HepG2 (cell line): ENCODE measurements at regions not wholly inside any gene's neighbourhood (a gene's known extent, or its start where the extent isn't known, plus 50 kb on each side); places are given as distances from the start of the nearest gene placed in this dataset.

Source experiments
- ATAC-seq: fragments of 200-7000 bp; cut with Tn5 transposase; 3 replicates; pipeline ENCODE4 v1.9.1; 2020; ENCODE audit warnings: mild to moderate bottlenecking, moderate library complexity
- BruUV-seq: library from RNA; stranded (reverse); fragments of 400-500 nt; replicated peaks from 2 replicates; lab custom pipeline; 2021; lab: Mats Ljungman, UMichigan
- CTCF ChIA-PET: fragments of 300-600 bp; formaldehyde crosslinking; extraction: SDS; loops from one replicate; lab custom pipeline; 2021; ENCODE audit warnings: low total read pairs, inconsistent platforms, low intra/inter-chr PET ratio; lab: Yijun Ruan, JAX
- POLR2A ChIA-PET: fragments of 350-600 bp; sonication (Branson Sonifier 250); formaldehyde crosslinking; loops from one replicate; lab custom pipeline; 2020; ENCODE audit warnings: antibody characterized with exemption, inconsistent platforms; lab: Yijun Ruan, JAX
- DNase-seq: peaks from one replicate; pipeline ENCODE4 v3.0.0-alpha.2; 2015; ENCODE audit warnings: low spot score
- FAIRE-seq: peaks from 3 replicates; lab custom pipeline; 2011; peaks lifted over from hg19 to GRCh38; lab: Jason Lieb, UNC
- H2AFZ ChIP-seq: one replicate; pipeline ENCODE4 v1.6.1; 2011; ENCODE audit warnings: low read length, inconsistent platforms
- H3K27ac ChIP-seq: fragments of 300-600 bp; 3 replicates; pipeline ENCODE4 v1.8.0; 2011; ENCODE audit warnings: mixed run types, mild to moderate bottlenecking, mixed read lengths, low read length, inconsistent platforms; ENCODE audit not compliant: insufficient read depth; ENCODE audit errors: extremely low read length
- H3K27me3 ChIP-seq, 2 experiments: fragments of 200-600 bp in 1 of 2; 2 replicates in 1 of 2; 3 replicates in 1 of 2; pipeline versions ENCODE4 v1.6.0 to v1.8.0; 2011; ENCODE audit warnings: low read length in 2 of 2, mild to moderate bottlenecking in 2 of 2, moderate library complexity in 2 of 2, inconsistent platforms in 1 of 2; ENCODE audit not compliant: insufficient read depth in 2 of 2, control insufficient read depth in 1 of 2
- H3K36me3 ChIP-seq, 2 experiments: fragments of 200-600 bp in 1 of 2; replicated peaks in 1 of 2; 2 replicates in 1 of 2; 3 replicates in 1 of 2; pipeline versions ENCODE4 v1.5.1 to v1.8.0; 2011; ENCODE audit warnings: low read length in 2 of 2, inconsistent platforms in 1 of 2; ENCODE audit not compliant: insufficient read depth in 2 of 2, control insufficient read depth in 1 of 2
- H3K4me1 ChIP-seq: 2 replicates; pipeline ENCODE4 v1.5.1; 2012; ENCODE audit warnings: low read length, inconsistent platforms; ENCODE audit not compliant: insufficient read depth
- H3K4me2 ChIP-seq: 2 replicates; pipeline ENCODE4 v1.6.0; 2011; ENCODE audit warnings: low read depth, low read length, inconsistent platforms
- H3K4me3 ChIP-seq, 3 experiments: fragments of 200-600 bp in 1 of 3; sonication (generic), shearing (Covaris generic) in 1 of 3; replicated peaks in 1 of 3; 2 replicates each; pipeline ENCODE4 v1.5.1; 2011 to 2016; ENCODE audit warnings: low read length in 3 of 3, inconsistent platforms in 2 of 3, low read depth in 2 of 3, mild to moderate bottlenecking in 2 of 3, control low read depth in 1 of 3, mixed read lengths in 1 of 3; ENCODE audit not compliant: insufficient read depth in 1 of 3
- H3K79me2 ChIP-seq: one replicate; pipeline ENCODE4 v1.6.1; 2011; ENCODE audit warnings: low read length, inconsistent platforms; ENCODE audit not compliant: insufficient read depth
- H3K9ac ChIP-seq: 2 replicates; pipeline ENCODE4 v1.6.0; 2011; ENCODE audit warnings: mild to moderate bottlenecking, low read depth, low read length, inconsistent platforms; ENCODE audit not compliant: insufficient read depth
- H3K9me3 ChIP-seq: 2 replicates; pipeline ENCODE4 v1.5.1; 2012; ENCODE audit warnings: mild to moderate bottlenecking, low read length
- H4K20me1 ChIP-seq: 2 replicates; pipeline ENCODE4 v1.6.0; 2011; ENCODE audit warnings: inconsistent platforms, mild to moderate bottlenecking, low read length, moderate library complexity; ENCODE audit not compliant: insufficient read depth
- ATF7 ChIP-seq, 2 experiments: fragments of 450-650 bp in 1 of 2; sonication (generic) in 1 of 2; formaldehyde crosslinking in 1 of 2; IDR thresholded peaks; 2 replicates each; pipeline versions ENCODE4 v1.4.0 to v1.6.1; 2016 to 2020; ENCODE audit warnings: antibody characterized with exemption in 1 of 2, mild to moderate bottlenecking in 1 of 2, missing genetic modification reagents in 1 of 2
- CREB1 ChIP-seq, 2 experiments: fragments of 450-650 bp in 1 of 2; IDR thresholded peaks; 2 replicates each; pipeline ENCODE4 v1.6.1; 2016 to 2017; ENCODE audit warnings: control low read depth in 1 of 2, mild to moderate bottlenecking in 1 of 2, missing compliant biosample characterization in 1 of 2, missing genetic modification characterization in 1 of 2
- HMGA1 ChIP-seq: sonication (generic); formaldehyde crosslinking; conservative IDR thresholded peaks from 2 replicates; pipeline ENCODE4 v1.4.0; 2020; ENCODE audit warnings: missing genetic modification reagents
- HNRNPUL1 ChIP-seq: fragments of 200-400 bp; formaldehyde crosslinking; IDR thresholded peaks from 2 replicates; pipeline ENCODE4 v1.6.1; 2017; ENCODE audit warnings: low read depth, mild to moderate bottlenecking, low read length, moderate library complexity
- PCBP1 ChIP-seq: fragments of 200-400 bp; formaldehyde crosslinking; IDR thresholded peaks from 2 replicates; pipeline ENCODE4 v1.6.1; 2017; ENCODE audit warnings: mild to moderate bottlenecking, low read depth, low read length, borderline replicate concordance
- ZNF737 ChIP-seq: sonication (generic); formaldehyde crosslinking; IDR thresholded peaks from 2 replicates; pipeline ENCODE4 v1.5.0; 2020; ENCODE audit warnings: missing genetic modification reagents, mild to moderate bottlenecking, borderline replicate concordance
- WGBS: methylation state at CpG from one replicate; pipeline ENCODE4 v1.1.6; 2017; ENCODE audit warnings: low lambda C conversion rate; 5-methylcytosine and 5-hydroxymethylcytosine counted together
- in situ Hi-C: cut with HindIII; loops from 2 replicates; pipeline ENCODE4 v1.10.0; 2017; ENCODE audit warnings: low pct_unique_long_range_greater_than_20kb; ENCODE audit not compliant: extremely low pct_ligation_motif_present
- intact Hi-C: fragments of 100-400 bp; cut with micrococcal nuclease; formaldehyde crosslinking; loops from one replicate; pipeline ENCODE4 v1.10.0; 2022; ENCODE audit not compliant: unreplicated experiment
- TF ChIP-seq, protein P1 (sequence below): sonication (generic); formaldehyde crosslinking; IDR thresholded peaks from 2 replicates; pipeline ENCODE4 v1.4.0; 2020; ENCODE audit warnings: missing genetic modification reagents, borderline replicate concordance
- TF ChIP-seq, protein P2 (sequence below): sonication (generic); formaldehyde crosslinking; IDR thresholded peaks from 2 replicates; pipeline ENCODE4 v1.8.1; 2023; ENCODE audit warnings: mild to moderate bottlenecking, moderate library complexity, missing genetic modification reagents
- TF ChIP-seq, protein P3 (sequence below): sonication (generic); formaldehyde crosslinking; IDR thresholded peaks from 2 replicates; pipeline ENCODE4 v1.4.0; 2020; ENCODE audit warnings: missing genetic modification reagents, borderline replicate concordance
- TF ChIP-seq, protein P4 (sequence below): sonication (generic); formaldehyde crosslinking; IDR thresholded peaks from 2 replicates; pipeline ENCODE4 v1.5.1; 2020; ENCODE audit warnings: mild to moderate bottlenecking, missing genetic modification reagents

DNA sequence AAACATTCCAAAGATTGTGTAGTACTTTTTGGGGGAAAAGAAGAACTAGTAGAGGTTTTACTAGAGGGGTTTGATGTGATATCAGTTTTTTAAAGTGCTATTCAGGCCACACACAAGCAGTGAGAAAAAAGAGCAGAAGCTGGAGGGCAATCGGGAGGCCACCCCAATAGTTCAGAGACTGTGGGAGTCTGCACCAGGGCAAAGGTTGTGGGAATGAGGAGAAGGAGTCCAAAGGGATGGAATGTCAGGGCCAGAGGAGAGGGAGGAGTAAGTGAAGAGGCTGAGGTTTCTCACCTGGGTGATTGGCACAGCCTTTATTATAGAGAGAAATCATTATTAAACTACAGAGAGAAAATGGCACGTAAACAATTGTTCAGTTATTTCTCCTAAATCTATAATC, 134.9 kb upstream of the RAD23B start (continued):
- TF ChIP-seq HNRNPUL1 (no peak), ATF7 (IDR thresholded peaks at IDR 0.05) (no peak), ATF7 (CRISPR knock-in tag; IDR thresholded peaks at IDR 0.05) (no peak), ZNF737 (CRISPR knock-in tag) (no peak), HMGA1 (no peak)
- TF ChIP-seq, protein P1, sequence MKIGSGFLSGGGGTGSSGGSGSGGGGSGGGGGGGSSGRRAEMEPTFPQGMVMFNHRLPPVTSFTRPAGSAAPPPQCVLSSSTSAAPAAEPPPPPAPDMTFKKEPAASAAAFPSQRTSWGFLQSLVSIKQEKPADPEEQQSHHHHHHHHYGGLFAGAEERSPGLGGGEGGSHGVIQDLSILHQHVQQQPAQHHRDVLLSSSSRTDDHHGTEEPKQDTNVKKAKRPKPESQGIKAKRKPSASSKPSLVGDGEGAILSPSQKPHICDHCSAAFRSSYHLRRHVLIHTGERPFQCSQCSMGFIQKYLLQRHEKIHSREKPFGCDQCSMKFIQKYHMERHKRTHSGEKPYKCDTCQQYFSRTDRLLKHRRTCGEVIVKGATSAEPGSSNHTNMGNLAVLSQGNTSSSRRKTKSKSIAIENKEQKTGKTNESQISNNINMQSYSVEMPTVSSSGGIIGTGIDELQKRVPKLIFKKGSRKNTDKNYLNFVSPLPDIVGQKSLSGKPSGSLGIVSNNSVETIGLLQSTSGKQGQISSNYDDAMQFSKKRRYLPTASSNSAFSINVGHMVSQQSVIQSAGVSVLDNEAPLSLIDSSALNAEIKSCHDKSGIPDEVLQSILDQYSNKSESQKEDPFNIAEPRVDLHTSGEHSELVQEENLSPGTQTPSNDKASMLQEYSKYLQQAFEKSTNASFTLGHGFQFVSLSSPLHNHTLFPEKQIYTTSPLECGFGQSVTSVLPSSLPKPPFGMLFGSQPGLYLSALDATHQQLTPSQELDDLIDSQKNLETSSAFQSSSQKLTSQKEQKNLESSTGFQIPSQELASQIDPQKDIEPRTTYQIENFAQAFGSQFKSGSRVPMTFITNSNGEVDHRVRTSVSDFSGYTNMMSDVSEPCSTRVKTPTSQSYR (CRISPR knock-in tag) = no peak
- TF ChIP-seq, protein P2, sequence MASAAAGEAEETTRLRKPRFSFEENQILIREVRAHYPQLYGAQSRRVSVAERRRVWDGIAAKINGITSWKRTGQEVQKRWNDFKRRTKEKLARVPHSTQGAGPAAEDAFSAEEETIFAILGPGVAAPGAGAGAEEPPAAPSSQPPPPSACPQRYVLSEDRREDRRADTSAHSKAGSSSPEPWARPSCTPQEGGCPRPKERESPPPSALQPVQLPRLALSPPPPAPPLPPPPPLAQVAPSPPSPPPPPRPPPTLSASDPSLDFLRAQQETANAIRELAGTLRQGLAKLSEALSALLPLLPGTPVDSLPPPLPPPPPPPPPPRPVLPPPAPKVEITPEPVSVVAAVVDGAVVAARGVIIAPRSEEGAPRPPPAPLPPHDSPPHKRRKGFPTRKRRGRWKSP (CRISPR knock-in tag) = no peak
- TF ChIP-seq, protein P3, sequence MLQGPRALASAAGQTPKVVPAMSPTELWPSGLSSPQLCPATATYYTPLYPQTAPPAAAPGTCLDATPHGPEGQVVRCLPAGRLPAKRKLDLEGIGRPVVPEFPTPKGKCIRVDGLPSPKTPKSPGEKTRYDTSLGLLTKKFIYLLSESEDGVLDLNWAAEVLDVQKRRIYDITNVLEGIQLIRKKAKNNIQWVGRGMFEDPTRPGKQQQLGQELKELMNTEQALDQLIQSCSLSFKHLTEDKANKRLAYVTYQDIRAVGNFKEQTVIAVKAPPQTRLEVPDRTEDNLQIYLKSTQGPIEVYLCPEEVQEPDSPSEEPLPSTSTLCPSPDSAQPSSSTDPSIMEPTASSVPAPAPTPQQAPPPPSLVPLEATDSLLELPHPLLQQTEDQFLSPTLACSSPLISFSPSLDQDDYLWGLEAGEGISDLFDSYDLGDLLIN (CRISPR knock-in tag) = no peak

DNA sequence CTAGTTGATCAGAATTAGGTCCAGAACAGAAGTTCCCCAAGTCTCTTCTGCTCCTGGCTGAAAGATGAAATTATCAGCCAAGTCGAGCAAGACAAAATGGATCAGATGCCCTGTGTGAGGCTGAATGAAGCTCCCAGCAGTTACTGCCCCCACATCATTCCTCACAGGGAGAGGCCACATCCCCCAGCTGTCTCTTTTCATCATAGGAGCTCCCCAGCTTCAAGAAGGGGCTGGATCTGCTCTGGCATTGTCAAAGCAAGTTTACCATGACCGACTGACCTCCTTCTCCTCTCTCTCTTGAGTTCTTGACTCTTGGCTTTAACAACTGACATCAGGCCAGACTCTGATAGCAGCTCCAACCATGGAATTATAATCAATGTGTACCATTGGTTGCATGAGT, 133.3 kb upstream of the RAD23B start:
- no peak overlapping the region for H3K4me2 ChIP-seq
- no peak overlapping the region for H3K9ac ChIP-seq
- no TSS peak for BruUV-seq
- 3% methylated on average over 2 of the region's 2 CpGs for WGBS
- ChIA-PET POLR2A (no interaction called here), CTCF (no interaction called here)
- FAIRE-seq (no peak), DNase-seq (no peak), ATAC-seq (no peak)
- H3K27ac ChIP-seq = no peak overlapping the region
- no peaks in the 10 kb centered on the region for H3K27me3 ChIP-seq
- H2AFZ ChIP-seq = no peak overlapping the region
- H3K4me1 ChIP-seq = no peaks in the 10 kb centered on the region
- no peaks in the 10 kb centered on the region for H3K9me3 ChIP-seq
- in situ Hi-C loops (loop anchor here (25.0 kb wide), 1 partner anchor 1237 kb away; no protein-coding TSS in a partner anchor), intact Hi-C loops (no loop called here)
- no peak overlapping the region for H3K4me3 ChIP-seq
- no peaks in the 10 kb centered on the region for H3K36me3 ChIP-seq
- no peaks in the 10 kb centered on the region for H3K79me2 ChIP-seq
- no peaks in the 10 kb centered on the region for H4K20me1 ChIP-seq
- TF ChIP-seq, protein P4, sequence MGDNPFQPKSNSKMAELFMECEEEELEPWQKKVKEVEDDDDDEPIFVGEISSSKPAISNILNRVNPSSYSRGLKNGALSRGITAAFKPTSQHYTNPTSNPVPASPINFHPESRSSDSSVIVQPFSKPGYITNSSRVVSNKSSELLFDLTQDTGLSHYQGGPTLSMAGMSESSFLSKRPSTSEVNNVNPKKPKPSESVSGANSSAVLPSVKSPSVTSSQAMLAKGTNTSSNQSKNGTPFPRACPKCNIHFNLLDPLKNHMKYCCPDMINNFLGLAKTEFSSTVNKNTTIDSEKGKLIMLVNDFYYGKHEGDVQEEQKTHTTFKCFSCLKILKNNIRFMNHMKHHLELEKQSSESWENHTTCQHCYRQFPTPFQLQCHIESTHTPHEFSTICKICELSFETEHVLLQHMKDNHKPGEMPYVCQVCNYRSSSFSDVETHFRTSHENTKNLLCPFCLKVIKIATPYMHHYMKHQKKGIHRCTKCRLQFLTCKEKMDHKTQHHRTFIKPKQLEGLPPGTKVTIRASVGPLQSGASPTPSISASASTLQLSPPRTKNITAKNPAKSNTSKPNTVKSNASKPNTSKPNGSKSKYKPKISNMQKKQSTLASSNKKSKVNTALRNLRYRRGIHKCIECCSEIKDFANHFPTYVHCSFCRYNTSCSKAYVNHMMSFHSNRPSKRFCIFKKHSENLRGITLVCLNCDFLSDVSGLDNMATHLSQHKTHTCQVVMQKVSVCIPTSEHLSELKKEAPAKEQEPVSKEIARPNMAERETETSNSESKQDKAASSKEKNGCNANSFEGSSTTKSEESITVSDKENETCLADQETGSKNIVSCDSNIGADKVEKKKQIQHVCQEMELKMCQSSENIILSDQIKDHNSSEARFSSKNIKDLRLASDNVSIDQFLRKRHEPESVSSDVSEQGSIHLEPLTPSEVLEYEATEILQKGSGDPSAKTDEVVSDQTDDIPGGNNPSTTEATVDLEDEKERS = no peak
- no peak for TF ChIP-seq CREB1 (IDR thresholded peaks at IDR 0.05)
- no peak for TF ChIP-seq CREB1 (CRISPR knock-in tag; IDR thresholded peaks at IDR 0.05)
- no peak for TF ChIP-seq PCBP1
